ENCODE measurements at regions not wholly inside any gene's neighbourhood (a gene's known extent, or its start where the extent isn't known, plus 50 kb on each side); places are given as distances from the start of the nearest gene placed in this dataset.

DNA sequence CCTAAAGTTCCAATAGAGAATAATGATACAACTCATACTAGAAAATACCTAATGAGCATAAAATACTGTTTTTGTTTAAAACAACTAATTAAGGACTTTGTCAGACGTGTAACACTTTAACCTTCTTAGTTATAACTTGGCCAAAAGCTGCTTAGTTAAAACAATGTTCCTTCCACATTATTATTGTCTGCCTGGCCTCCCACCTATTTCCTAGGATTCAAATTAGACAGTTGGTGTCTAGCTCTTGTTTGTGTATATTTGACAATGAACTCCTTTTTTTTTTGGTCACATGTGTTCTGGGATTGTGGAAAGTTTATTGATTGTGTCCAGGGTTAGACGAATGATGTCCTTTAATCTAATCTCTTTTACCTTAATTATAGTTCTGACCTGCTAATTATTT lies 67.6 kb upstream of the PSMA6 start:
- no peaks in the 10 kb centered on the region for H3K27me3 Mint-ChIP-seq (ENCODE audit: insufficient read depth)
- DNase-seq (ENCODE audit: low spot score): no peak
- H3K36me3 Mint-ChIP-seq (ENCODE audit: low read depth): peaks cover 26% of the 10 kb centered on the region
- intact Hi-C loops (cut with micrococcal nuclease): no loop called here
- peak overlapping the region; percentile 11 for H3K27ac Mint-ChIP-seq
- peaks cover 44% of the 10 kb centered on the region for H3K4me1 Mint-ChIP-seq (ENCODE audit: low read depth)
- H3K4me3 Mint-ChIP-seq: no peak overlapping the region
- H3K9me3 Mint-ChIP-seq: no peaks in the 10 kb centered on the region

- H3K27ac Mint-ChIP-seq: no peak overlapping the region
- H3K4me1 Mint-ChIP-seq (ENCODE audit: low read depth): peaks cover 39% of the 10 kb centered on the region
- H3K9me3 Mint-ChIP-seq: no peaks in the 10 kb centered on the region
- no peaks in the 10 kb centered on the region for H3K27me3 Mint-ChIP-seq (ENCODE audit: insufficient read depth)
- no peak for DNase-seq (ENCODE audit: low spot score)
- H3K36me3 Mint-ChIP-seq (ENCODE audit: low read depth): peaks cover 4% of the 10 kb centered on the region
- intact Hi-C loops (cut with micrococcal nuclease): loop anchor here (1.0 kb wide), 3 partner anchors 85 to 178 kb away; no protein-coding TSS in a partner anchor
- no peak overlapping the region for H3K4me3 Mint-ChIP-seq
Observed at GRCh38 chr14:35229084-35229791, 62.9 kb upstream of the PSMA6 start.

GRCh38 chr14:35229792-35230089 lies 62.4 kb upstream of the PSMA6 start:
- Mint-ChIP-seq H3K27ac (no peak overlapping the region), H3K36me3 (ENCODE audit: low read depth) (peaks cover 4% of the 10 kb centered on the region), H3K4me1 (ENCODE audit: low read depth) (peaks cover 42% of the 10 kb centered on the region), H3K4me3 (no peak overlapping the region), H3K9me3 (no peaks in the 10 kb centered on the region), H3K27me3 (ENCODE audit: insufficient read depth) (no peaks in the 10 kb centered on the region)
- intact Hi-C loops (cut with micrococcal nuclease): loop anchor here (1.0 to 5.0 kb wide), 5 partner anchors 23 to 458 kb away; no protein-coding TSS in a partner anchor
- no peak for DNase-seq (ENCODE audit: low spot score)

DNA sequence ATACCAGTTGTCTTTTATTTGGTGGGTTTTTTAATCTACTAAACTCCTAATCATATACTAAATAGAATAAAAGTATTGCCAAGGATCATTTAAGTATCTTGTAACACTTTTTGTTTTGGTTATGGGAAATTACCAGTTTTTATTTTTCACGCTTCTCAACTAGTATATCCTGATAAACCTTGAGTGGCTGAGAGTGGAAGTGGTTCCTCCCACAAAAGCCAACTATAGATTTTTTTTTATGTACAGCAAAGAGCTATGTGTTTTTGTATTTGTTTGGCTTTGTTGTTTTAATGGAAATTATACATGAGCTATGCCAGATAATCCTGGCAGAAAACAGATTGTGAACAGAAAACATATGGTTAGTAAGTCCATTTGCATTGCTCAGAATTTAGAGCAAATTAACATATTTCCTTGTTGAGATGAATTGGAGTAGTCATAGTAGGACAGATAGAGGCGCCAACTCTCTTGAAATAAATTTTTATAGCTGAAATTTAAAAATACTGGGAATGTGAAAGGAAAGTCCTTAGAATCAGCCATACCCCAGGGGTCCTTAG lies 60.9 kb upstream of the PSMA6 start:
- Mint-ChIP-seq H3K27me3 (ENCODE audit: insufficient read depth) (no peaks in the 10 kb centered on the region), H3K4me3 (peak overlapping the region; percentile 50), H3K9me3 (no peaks in the 10 kb centered on the region), H3K27ac (peak overlapping the region; percentile 68), H3K36me3 (ENCODE audit: low read depth) (peaks cover 9% of the 10 kb centered on the region), H3K4me1 (ENCODE audit: low read depth) (peaks cover 42% of the 10 kb centered on the region)
- intact Hi-C loops (cut with micrococcal nuclease): loop anchor here (1.0 to 5.0 kb wide), 5 partner anchors 22 to 456 kb away; partner anchors contain the start of gene PSMA6
- no peak for DNase-seq (ENCODE audit: low spot score)

- Mint-ChIP-seq H3K36me3 (ENCODE audit: low read depth) (peaks cover 14% of the 10 kb centered on the region), H3K4me1 (ENCODE audit: low read depth) (peaks cover 52% of the 10 kb centered on the region), H3K27ac (no peak overlapping the region), H3K4me3 (no peak overlapping the region), H3K9me3 (no peaks in the 10 kb centered on the region), H3K27me3 (ENCODE audit: insufficient read depth) (no peaks in the 10 kb centered on the region)
- intact Hi-C loops (cut with micrococcal nuclease): loop anchor here (5.0 kb wide), 1 partner anchor 453 kb away; no protein-coding TSS in a partner anchor
- DNase-seq (ENCODE audit: low spot score): no peak
Observed at GRCh38 chr14:35234012-35234805, 58.0 kb upstream of the PSMA6 start.

GRCh38 chr14:35235840-35236239 lies 56.3 kb upstream of the PSMA6 start:
- no peak for DNase-seq (ENCODE audit: low spot score)
- H3K9me3 Mint-ChIP-seq: no peaks in the 10 kb centered on the region
- no peak overlapping the region for H3K27ac Mint-ChIP-seq
- no peaks in the 10 kb centered on the region for H3K27me3 Mint-ChIP-seq (ENCODE audit: insufficient read depth)
- no peak overlapping the region for H3K4me3 Mint-ChIP-seq
- H3K4me1 Mint-ChIP-seq (ENCODE audit: low read depth): peaks cover 38% of the 10 kb centered on the region
- H3K36me3 Mint-ChIP-seq (ENCODE audit: low read depth): peaks cover 16% of the 10 kb centered on the region
- intact Hi-C loops (cut with micrococcal nuclease): no loop called here

DNA sequence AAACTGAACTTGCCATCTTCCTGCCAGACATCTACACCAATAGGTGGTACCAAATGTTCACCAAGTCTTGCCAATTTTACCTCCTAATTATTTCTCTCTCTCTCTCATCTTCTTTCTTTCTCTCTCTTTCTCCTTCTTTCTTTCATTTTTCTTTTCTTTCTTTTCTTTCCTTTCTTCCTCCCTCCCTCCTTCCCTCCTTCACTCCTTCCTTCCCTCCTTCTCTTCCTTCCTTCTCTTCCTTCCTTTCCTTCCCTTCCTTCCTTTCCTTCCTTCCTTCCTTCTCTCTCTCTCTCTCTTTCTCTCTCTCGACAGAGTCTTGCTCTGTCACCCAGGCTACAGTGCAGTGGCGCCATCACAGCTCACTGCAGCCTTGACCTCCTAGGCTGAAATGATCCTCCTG lies 55.4 kb upstream of the PSMA6 start:
- peaks cover 33% of the 10 kb centered on the region for H3K4me1 Mint-ChIP-seq (ENCODE audit: low read depth)
- no peaks in the 10 kb centered on the region for H3K9me3 Mint-ChIP-seq

DNA sequence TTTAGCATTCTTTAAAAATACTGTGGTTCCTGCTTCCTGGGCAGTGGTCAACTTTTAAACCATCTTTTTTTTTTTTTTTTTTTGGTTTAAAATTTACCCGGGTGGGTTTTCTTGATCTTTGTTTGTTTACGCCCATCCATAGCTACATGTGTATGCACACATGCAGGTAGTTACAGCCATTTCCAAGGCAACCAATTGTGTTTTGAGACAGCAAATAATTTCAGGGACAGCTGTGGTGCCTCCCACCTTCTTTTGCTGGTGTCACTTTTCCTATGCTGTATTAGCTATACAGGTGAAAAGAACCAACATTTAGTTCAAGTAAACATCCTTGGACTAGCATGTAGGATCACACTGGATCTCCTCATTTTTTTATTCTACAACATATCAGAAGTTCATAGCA lies 52.0 kb upstream of the PSMA6 start:
- intact Hi-C loops (cut with micrococcal nuclease): no loop called here
- H3K4me1 Mint-ChIP-seq (ENCODE audit: low read depth): peaks cover 28% of the 10 kb centered on the region

More for the DNA sequence above, 55.4 kb upstream of the PSMA6 start:
- Mint-ChIP-seq H3K4me3 (no peak overlapping the region), H3K27me3 (ENCODE audit: insufficient read depth) (no peaks in the 10 kb centered on the region), H3K36me3 (ENCODE audit: low read depth) (peaks cover 20% of the 10 kb centered on the region), H3K27ac (no peak overlapping the region)
- intact Hi-C loops (cut with micrococcal nuclease): no loop called here
- DNase-seq (ENCODE audit: low spot score): no peak

More for the DNA sequence above, 52.0 kb upstream of the PSMA6 start:
- Mint-ChIP-seq H3K27me3 (ENCODE audit: insufficient read depth) (no peaks in the 10 kb centered on the region), H3K9me3 (no peaks in the 10 kb centered on the region), H3K36me3 (ENCODE audit: low read depth) (peaks cover 22% of the 10 kb centered on the region), H3K27ac (no peak overlapping the region), H3K4me3 (no peak overlapping the region)
- DNase-seq (ENCODE audit: low spot score): no peak

All from activated T-helper 1 cell treated with anti-CD3 and anti-CD28 coated beads, Interleukin-12 subunit alpha, Interleukin-12 subunit beta, Interleukin-2, Interleukin-4 antibody, amounts not matched to agents 30 ng/mL and 10 ng/mL and 1 ng/mL, durations not matched to agents 14 hours and 24 hours and 36 hours (primary cell).